ENCODE measurements at regions not wholly inside any gene's neighbourhood (a gene's known extent, or its start where the extent isn't known, plus 50 kb on each side); places are given as distances from the start of the nearest gene placed in this dataset.

DNA sequence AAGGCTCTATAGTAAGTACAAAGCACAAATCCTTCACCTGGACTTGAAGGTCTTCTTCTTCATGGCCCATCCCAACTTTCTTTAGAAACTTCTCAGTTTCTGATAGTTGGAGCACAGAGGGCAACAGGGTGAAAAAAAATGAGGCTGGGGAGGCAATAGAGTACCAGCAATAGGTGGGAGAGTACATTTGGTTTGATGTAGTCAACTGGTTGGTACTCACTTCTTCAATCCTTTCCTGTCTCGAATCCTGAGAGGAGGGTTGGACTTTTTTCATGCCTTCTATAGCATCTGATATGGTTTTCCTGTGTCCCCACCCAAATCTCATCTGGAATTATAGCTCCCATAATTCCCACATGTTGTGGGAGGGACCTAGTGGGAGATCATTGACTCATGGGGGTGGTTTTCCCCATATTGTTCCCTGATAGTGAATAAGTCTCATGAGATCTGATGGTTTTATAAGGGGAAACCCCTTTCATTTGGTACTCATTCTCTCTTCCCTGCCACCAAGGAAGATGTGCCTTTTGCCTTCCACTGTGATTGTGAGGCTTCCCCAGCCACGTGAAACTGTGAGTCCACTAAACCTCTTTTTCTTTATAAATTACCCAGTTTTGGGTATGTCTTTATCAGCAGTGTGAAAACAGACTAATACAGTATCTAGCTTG, 75.9 kb upstream of the LCLAT1 start:
- DNase-seq (ENCODE audit: low read depth), result no peak

DNA sequence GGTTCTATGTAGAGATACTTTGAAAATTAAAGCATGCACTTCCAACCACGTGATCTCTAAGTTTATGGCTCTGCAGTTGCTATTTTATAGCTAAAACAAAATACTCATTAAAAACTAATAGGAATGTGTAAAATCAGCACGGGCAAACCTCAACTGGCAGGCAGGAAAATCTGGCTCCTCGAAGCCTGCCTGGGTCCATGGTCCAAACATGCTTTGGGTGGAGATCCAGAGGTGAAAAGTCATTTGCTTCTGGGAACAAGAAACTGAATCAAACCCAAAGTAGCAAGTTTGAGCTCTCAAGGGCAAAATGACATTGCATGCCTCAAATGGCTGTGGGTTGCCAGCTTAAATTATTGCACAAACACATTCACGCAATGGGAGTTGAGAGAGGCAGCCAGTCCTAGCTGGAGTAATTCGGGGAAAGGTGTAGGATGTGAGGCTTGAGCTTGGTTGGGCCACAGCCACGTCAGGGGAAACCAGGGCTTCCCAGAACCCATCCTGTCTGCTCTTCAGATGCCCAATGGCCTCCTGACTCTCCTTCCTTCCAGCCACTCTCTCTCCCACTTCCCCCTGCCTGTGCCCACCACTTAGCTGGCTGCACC, 75.2 kb upstream of the LCLAT1 start:
- no peak for DNase-seq (ENCODE audit: low read depth)

- no peak for DNase-seq (ENCODE audit: low read depth)
These were observed 74.2 kb upstream of the LCLAT1 start for GRCh38 chr2:30372826-30373225.

- DNase-seq (ENCODE audit: low read depth), result no peak
These were observed 73.2 kb upstream of the LCLAT1 start for GRCh38 chr2:30373881-30374302.

DNA sequence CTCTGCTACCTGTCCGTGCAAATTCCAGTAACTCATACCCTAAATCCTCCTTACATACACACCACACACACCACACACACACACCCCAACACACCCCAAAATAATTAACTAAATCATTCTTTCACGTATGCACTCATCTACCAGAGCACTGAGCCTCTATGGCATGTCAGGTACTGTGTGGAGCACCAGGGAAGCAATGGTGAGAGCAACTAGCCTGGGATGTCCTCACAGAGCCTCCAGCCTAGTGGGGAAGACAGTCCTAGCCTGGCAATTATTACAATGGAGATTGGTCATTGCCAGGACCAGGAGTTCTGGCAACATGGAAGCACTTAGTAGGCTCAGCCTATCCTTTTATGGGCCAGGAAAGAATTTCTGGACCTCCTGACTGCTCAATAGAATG, 72.7 kb upstream of the LCLAT1 start:
- no peak for DNase-seq (ENCODE audit: low read depth)

GRCh38 chr2:30375915-30376314, 71.1 kb upstream of the LCLAT1 start:
- no peak for DNase-seq (ENCODE audit: low read depth)

- no peak for DNase-seq (ENCODE audit: low read depth)
These were observed 67.6 kb upstream of the LCLAT1 start for GRCh38 chr2:30379481-30379880.

GRCh38 chr2:30380824-30381223, 66.2 kb upstream of the LCLAT1 start:
- DNase-seq (ENCODE audit: low read depth), result no peak

DNA sequence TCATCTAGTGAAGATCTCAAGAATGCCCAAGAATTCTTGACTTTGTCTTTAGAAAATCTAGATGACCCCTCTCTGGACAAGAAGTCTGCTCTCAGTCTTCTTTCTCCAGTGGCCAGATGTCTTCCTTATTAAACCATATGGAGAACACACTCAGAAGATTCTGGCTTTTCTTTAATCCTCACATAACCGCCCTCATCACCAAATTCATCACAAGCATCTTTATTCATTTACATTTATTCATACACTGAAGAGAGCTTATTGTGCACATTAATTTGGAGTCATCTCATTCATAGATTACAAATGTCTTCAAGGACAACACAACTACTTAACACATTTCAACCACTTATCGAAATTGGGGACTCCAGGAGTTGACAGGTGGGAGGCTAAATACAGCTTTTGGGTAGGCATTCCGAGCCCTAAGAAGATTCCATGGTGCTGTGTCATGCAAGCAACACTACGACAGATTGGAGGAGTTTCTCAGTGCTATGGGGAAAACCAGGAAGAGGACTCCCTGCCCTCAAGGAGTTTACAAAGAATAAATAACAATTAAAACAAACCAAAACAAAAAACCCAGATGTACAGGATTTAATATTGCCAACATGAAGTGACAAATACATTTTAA, 64.8 kb upstream of the LCLAT1 start:
- no peak for DNase-seq (ENCODE audit: low read depth)

GRCh38 chr2:30382995-30383394, 64.1 kb upstream of the LCLAT1 start:
- DNase-seq (ENCODE audit: low read depth), result no peak

GRCh38 chr2:30385327-30385726, 61.7 kb upstream of the LCLAT1 start:
- DNase-seq (ENCODE audit: low read depth), result no peak

- no peak for DNase-seq (ENCODE audit: low read depth)
These were observed 54.9 kb upstream of the LCLAT1 start for GRCh38 chr2:30392097-30392496.

- DNase-seq (ENCODE audit: low read depth), result no peak
These were observed 53.5 kb upstream of the LCLAT1 start for GRCh38 chr2:30393510-30393909.

GRCh38 chr2:30394096-30394495, 53.0 kb upstream of the LCLAT1 start:
- DNase-seq (ENCODE audit: low read depth), result no peak

GRCh38 chr2:30396436-30397232, 50.4 kb upstream of the LCLAT1 start:
- DNase-seq (ENCODE audit: low read depth), result no peak

Data from stimulated activated CD8-positive, alpha-beta memory T cell treated with anti-CD3 and anti-CD28 coated beads, Interleukin-4, amount 100 ng/mL, for 24 hours (primary cell).